Progenitor cell of endocrine pancreas (in vitro differentiated cells): ENCODE measurements at regions not wholly inside any gene's neighbourhood (a gene's known extent, or its start where the extent isn't known, plus 50 kb on each side); places are given as distances from the start of the nearest gene placed in this dataset.
A peak's percentile ranks its signal among the peaks of the same experiment; 100 is the strongest.

Source experiments
- DNase-seq: peaks from one replicate; pipeline ENCODE4 v3.0.0; 2021; ENCODE audit warnings: low spot score; ENCODE audit not compliant: unreplicated experiment
- H3K27ac Mint-ChIP-seq: 2 replicates; pipeline ENCODE4 v1.8.0; 2021; ENCODE audit warnings: mild to moderate bottlenecking, moderate library complexity, mixed read lengths
- H3K27me3 Mint-ChIP-seq: 2 replicates; pipeline ENCODE4 v1.8.0; 2021; ENCODE audit warnings: mixed read lengths
- H3K36me3 Mint-ChIP-seq: 2 replicates; pipeline ENCODE4 v1.8.0; 2022; ENCODE audit warnings: mixed read lengths; ENCODE audit not compliant: insufficient read depth
- H3K4me1 Mint-ChIP-seq: 2 replicates; pipeline ENCODE4 v1.8.0; 2021; ENCODE audit warnings: low read depth, mixed read lengths
- H3K4me3 Mint-ChIP-seq: 2 replicates; pipeline ENCODE4 v1.8.0; 2021; ENCODE audit warnings: low read depth, mild to moderate bottlenecking, moderate library complexity, mixed read lengths
- H3K9me3 Mint-ChIP-seq: 2 replicates; pipeline ENCODE4 v1.8.0; 2021; ENCODE audit warnings: low read depth, mixed read lengths
- TF ChIP-seq, protein P1 (sequence below): fragments of 200-600 bp; sonication (generic); IDR thresholded peaks from one replicate; pipeline ENCODE4 v1.5.0; 2021; ENCODE audit warnings: antibody characterized with exemption, mild to moderate bottlenecking; ENCODE audit not compliant: unreplicated experiment

DNA sequence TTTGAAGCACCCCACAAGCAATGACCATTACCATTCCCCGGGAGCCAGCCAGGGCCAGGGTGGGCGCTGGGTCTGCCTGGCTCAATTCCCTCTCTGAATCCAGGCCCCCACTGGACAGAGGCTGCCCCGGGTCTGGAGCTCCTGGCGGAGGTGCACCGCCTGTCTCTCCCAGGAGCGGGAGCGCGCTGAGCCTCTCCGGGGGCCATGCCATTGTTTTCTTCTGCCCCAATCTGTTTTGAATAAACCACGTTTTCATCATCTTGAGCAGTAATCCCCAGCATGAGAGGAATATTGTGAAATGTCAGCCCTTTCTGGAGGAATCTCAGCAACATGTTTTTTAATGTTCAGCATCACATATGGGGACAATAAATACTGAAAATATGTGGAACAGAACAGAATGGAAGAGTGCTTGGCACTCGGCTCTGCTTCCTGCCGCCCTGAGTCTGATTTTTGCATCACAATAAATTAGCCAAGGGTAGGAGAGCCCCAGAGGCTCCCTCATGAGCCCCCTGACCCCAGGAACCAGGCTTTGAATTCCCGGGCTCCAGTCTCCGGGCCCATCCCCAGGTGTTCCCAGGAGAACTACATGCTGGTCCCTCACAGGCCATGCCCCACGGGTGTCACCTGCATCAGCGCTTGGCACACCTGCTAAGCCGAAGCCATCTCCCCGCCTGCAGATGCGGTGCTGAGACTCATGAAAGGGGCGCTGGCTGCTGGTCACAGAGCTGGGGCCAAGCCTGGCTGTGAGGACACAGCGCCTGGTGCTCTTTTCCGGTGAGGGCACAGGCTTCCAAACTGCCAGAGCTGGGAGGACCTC, 88.8 kb downstream of the INHBB start:
- Mint-ChIP-seq H3K9me3 (no peaks in the 10 kb centered on the region), H3K4me3 (no peak overlapping the region), H3K27me3 (peaks cover 45% of the 10 kb centered on the region)

DNA sequence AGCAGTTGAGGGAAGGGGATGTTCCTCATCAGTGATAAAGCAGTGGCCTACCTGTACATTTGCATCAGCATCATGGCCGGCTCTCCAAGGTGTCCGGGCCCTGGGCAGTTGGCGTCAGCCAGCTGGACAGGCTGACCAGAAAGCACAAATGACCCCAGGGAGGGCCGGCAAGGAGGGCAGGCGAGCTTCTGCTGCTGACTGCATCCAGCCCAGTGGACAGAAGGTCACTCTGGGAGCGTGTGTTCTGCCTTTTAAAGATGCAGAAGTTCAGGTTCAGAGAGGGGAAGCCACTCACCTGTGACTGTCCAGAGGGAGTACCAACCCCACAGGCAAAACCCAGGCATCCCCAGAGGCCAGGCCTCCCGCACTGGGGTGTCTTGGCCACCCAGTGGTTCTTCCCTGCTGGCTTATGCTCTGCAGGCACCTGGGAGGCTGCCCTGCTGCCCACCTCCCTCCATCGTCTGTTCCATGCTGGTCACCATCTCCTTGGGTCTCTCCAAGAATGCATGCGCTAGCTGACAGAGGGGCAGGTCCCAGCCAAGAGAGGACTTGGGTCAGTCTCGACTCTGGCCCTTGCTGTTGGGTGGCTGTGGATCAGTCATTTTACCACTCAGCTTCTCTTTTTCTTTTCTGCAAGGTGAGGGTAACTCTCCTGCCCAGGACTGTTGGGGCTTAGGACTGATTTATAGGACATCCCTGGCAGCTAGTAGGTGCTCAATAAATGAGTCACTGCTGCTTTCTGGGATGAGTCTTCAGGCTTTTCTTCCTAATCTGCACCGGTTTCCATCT, 89.9 kb downstream of the INHBB start:
- DNase-seq = no peak
- Mint-ChIP-seq H3K27me3 (peaks cover 49% of the 10 kb centered on the region), H3K27ac (no peak overlapping the region), H3K36me3 (no peaks in the 10 kb centered on the region), H3K4me1 (peaks cover 2% of the 10 kb centered on the region), H3K4me3 (no peak overlapping the region), H3K9me3 (no peaks in the 10 kb centered on the region)
- TF ChIP-seq, protein P1, sequence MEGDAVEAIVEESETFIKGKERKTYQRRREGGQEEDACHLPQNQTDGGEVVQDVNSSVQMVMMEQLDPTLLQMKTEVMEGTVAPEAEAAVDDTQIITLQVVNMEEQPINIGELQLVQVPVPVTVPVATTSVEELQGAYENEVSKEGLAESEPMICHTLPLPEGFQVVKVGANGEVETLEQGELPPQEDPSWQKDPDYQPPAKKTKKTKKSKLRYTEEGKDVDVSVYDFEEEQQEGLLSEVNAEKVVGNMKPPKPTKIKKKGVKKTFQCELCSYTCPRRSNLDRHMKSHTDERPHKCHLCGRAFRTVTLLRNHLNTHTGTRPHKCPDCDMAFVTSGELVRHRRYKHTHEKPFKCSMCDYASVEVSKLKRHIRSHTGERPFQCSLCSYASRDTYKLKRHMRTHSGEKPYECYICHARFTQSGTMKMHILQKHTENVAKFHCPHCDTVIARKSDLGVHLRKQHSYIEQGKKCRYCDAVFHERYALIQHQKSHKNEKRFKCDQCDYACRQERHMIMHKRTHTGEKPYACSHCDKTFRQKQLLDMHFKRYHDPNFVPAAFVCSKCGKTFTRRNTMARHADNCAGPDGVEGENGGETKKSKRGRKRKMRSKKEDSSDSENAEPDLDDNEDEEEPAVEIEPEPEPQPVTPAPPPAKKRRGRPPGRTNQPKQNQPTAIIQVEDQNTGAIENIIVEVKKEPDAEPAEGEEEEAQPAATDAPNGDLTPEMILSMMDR = no peak

More for the DNA sequence above, 88.8 kb downstream of the INHBB start:
- Mint-ChIP-seq H3K36me3 (no peaks in the 10 kb centered on the region), H3K4me1 (no peaks in the 10 kb centered on the region), H3K27ac (no peak overlapping the region)
- TF ChIP-seq, protein P1 = no peak
- DNase-seq = peak; percentile 4

- Mint-ChIP-seq H3K27ac (no peak overlapping the region), H3K4me3 (no peak overlapping the region), H3K9me3 (no peaks in the 10 kb centered on the region), H3K4me1 (peaks cover 4% of the 10 kb centered on the region), H3K36me3 (no peaks in the 10 kb centered on the region), H3K27me3 (peaks cover 54% of the 10 kb centered on the region)
- TF ChIP-seq, protein P1 = no peak
- no peak for DNase-seq
Measured at GRCh38 chr2:120436460-120436739, 90.5 kb downstream of the INHBB start.

DNA sequence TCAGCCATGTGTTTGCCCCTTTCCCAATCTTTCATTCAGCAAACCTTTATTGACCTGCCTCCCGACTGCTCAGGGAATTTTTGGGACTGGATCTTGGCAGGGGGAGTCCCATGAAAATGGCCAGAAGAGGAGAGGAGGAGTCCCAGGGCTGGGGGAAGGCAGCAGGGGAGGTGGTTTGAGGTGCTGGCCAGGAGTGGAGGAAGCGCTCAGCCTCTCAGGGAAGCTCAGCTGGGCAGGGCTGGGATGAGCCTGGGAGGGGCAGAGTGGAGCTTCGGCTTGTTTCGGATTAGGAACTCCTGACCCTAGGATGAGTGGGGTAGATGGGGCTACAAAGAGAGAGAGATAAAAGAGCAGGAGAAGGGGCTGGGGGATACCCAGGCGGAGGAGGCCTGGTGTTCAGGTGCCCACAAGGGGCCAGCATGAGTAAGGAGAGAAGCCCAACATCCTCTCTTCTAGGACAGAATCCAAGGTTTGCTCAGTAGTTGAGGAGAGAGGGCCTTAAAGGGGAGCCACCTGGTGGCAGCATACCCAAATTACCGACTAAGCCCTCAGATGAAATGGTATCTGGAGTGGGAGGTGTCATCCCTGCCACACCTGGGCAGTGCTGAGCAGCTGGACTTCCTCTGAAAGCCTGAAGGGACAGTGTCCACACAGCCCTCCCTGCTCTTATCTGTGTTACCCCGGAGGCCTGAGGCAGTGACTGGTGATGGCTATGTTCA, 91.1 kb downstream of the INHBB start:
- Mint-ChIP-seq H3K4me1 (peaks cover 9% of the 10 kb centered on the region), H3K36me3 (no peaks in the 10 kb centered on the region), H3K4me3 (no peak overlapping the region), H3K9me3 (no peaks in the 10 kb centered on the region), H3K27ac (no peak overlapping the region), H3K27me3 (peaks cover 54% of the 10 kb centered on the region)
- DNase-seq = no peak
- TF ChIP-seq, protein P1 = peak; percentile 57

DNA sequence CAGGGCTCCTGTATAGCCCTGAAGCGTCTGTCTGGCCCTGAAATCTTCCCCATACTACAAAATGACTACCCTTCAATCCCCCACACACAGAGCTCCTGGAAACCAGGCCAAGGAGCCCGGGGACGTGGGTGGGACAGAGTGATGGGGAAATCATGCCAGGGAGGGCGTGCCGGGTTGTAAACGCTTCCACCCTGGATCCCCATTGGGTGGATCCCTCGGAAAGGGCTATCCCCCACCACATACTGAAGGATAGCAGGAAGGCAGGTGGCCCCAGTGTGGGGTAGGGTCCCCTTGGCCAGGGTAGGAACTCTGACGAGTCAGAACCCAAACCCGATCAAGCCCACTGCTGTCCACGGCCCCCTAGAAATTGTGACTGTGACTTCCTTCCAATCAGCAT, 91.7 kb downstream of the INHBB start:
- Mint-ChIP-seq H3K36me3 (no peaks in the 10 kb centered on the region), H3K4me3 (no peak overlapping the region), H3K4me1 (peaks cover 11% of the 10 kb centered on the region), H3K27me3 (peaks cover 51% of the 10 kb centered on the region), H3K27ac (no peak overlapping the region), H3K9me3 (no peaks in the 10 kb centered on the region)
- DNase-seq = no peak
- TF ChIP-seq, protein P1 = no peak
